ENCODE measurements at regions not wholly inside any gene's neighbourhood (a gene's known extent, or its start where the extent isn't known, plus 50 kb on each side); places are given as distances from the start of the nearest gene placed in this dataset.
"Not testable (repeated sequence)": the region's sequence is repeated elsewhere in the genome, so short reads cannot be mapped to it uniquely, and the experiment has no call there.

GRCh38 chr14:43790681-43791080, 716.4 kb downstream of the FSCB start:
- Mint-ChIP-seq H3K36me3 (no peaks in the 10 kb centered on the region), H3K27ac (no peak overlapping the region), H3K9me3 (peaks cover 4% of the 10 kb centered on the region in 2 donors)
- DNase-seq (ENCODE audit: low spot score in 2 of 2) (no peak), ATAC-seq (no peak)

- Mint-ChIP-seq H3K36me3 (no peaks in the 10 kb centered on the region), H3K27ac (no peak overlapping the region), H3K9me3 (peaks cover 5 to 6% of the 10 kb centered on the region in 2 donors)
- DNase-seq (ENCODE audit: low spot score in 2 of 2), result no peak
- no peak for ATAC-seq
These were observed 717.6 kb downstream of the FSCB start for GRCh38 chr14:43789458-43789857.

- ATAC-seq (no peak), DNase-seq (ENCODE audit: low spot score in 2 of 2) (no peak)
- no peak overlapping the region for H3K27ac Mint-ChIP-seq
- peaks cover 5 to 6% of the 10 kb centered on the region in 2 donors for H3K9me3 Mint-ChIP-seq
- H3K36me3 Mint-ChIP-seq, result no peaks in the 10 kb centered on the region
These were observed 720.9 kb downstream of the FSCB start for GRCh38 chr14:43786066-43786762.

GRCh38 chr14:43784432-43784831, 722.7 kb downstream of the FSCB start:
- not testable (repeated sequence) for H3K27ac Mint-ChIP-seq; H3K36me3 Mint-ChIP-seq; ATAC-seq; DNase-seq (ENCODE audit: low spot score in 2 of 2)
- H3K9me3 Mint-ChIP-seq, result peaks cover 16 to 21% of the 10 kb centered on the region in 2 donors

- H3K36me3 Mint-ChIP-seq, result peaks cover 0 to 9% of the 10 kb centered on the region in 2 donors
- H3K27ac Mint-ChIP-seq, result no peak overlapping the region
- peaks cover 23 to 32% of the 10 kb centered on the region in 2 donors for H3K9me3 Mint-ChIP-seq
These were observed 728.0 kb downstream of the FSCB start for GRCh38 chr14:43778937-43779639.

GRCh38 chr14:43778570-43778936, 728.5 kb downstream of the FSCB start:
- peaks cover 23 to 32% of the 10 kb centered on the region in 2 donors for H3K9me3 Mint-ChIP-seq
- DNase-seq (ENCODE audit: low spot score in 2 of 2) (no peak), ATAC-seq (no peak)
- peaks cover 0 to 9% of the 10 kb centered on the region in 2 donors for H3K36me3 Mint-ChIP-seq
- no peak overlapping the region for H3K27ac Mint-ChIP-seq

More at GRCh38 chr14:43778937-43779639, 728.0 kb downstream of the FSCB start:
- no peak for ATAC-seq
- no peak for DNase-seq (ENCODE audit: low spot score in 2 of 2)

- DNase-seq (ENCODE audit: low spot score in 2 of 2) (no peak), ATAC-seq (no peak)
- Mint-ChIP-seq H3K9me3 (peaks cover 0 to under 1% of the 10 kb centered on the region in 2 donors), H3K36me3 (no peaks in the 10 kb centered on the region), H3K27ac (no peak overlapping the region)
These were observed 741.6 kb downstream of the FSCB start for GRCh38 chr14:43765474-43765873.

GRCh38 chr14:43764433-43764832, 742.6 kb downstream of the FSCB start:
- no peak overlapping the region for H3K27ac Mint-ChIP-seq
- H3K9me3 Mint-ChIP-seq, result peaks cover 0 to 3% of the 10 kb centered on the region in 2 donors

GRCh38 chr14:43755707-43756106, 751.4 kb downstream of the FSCB start:
- Mint-ChIP-seq H3K36me3 (no peaks in the 10 kb centered on the region), H3K27ac (no peak overlapping the region), H3K9me3 (peaks cover 21 to 25% of the 10 kb centered on the region in 2 donors)
- ATAC-seq (no peak), DNase-seq (ENCODE audit: low spot score in 2 of 2) (no peak)

More at GRCh38 chr14:43764433-43764832, 742.6 kb downstream of the FSCB start:
- no peak for DNase-seq (ENCODE audit: low spot score in 2 of 2)
- ATAC-seq, result no peak
- H3K36me3 Mint-ChIP-seq, result no peaks in the 10 kb centered on the region

GRCh38 chr14:43754838-43755237, 752.2 kb downstream of the FSCB start:
- Mint-ChIP-seq H3K27ac (no peak overlapping the region), H3K36me3 (no peaks in the 10 kb centered on the region), H3K9me3 (peaks cover 21 to 25% of the 10 kb centered on the region in 2 donors)
- ATAC-seq (no peak), DNase-seq (ENCODE audit: low spot score in 2 of 2) (no peak)

- peaks cover 10 to 15% of the 10 kb centered on the region in 2 donors for H3K9me3 Mint-ChIP-seq
- no peak overlapping the region for H3K27ac Mint-ChIP-seq
- ATAC-seq (no peak), DNase-seq (ENCODE audit: low spot score in 2 of 2) (no peak)
- no peaks in the 10 kb centered on the region for H3K36me3 Mint-ChIP-seq
These were observed 761.3 kb downstream of the FSCB start for GRCh38 chr14:43745746-43746145.

GRCh38 chr14:43735932-43736331, 771.2 kb downstream of the FSCB start:
- DNase-seq (ENCODE audit: low spot score in 2 of 2), result no peak

GRCh38 chr14:43729143-43729542, 777.9 kb downstream of the FSCB start:
- no peak for ATAC-seq
- H3K27ac Mint-ChIP-seq, result no peak overlapping the region

More at GRCh38 chr14:43735932-43736331, 771.2 kb downstream of the FSCB start:
- no peak overlapping the region for H3K27ac Mint-ChIP-seq
- H3K36me3 Mint-ChIP-seq, result no peaks in the 10 kb centered on the region
- ATAC-seq, result no peak
- peaks cover 5 to 8% of the 10 kb centered on the region in 2 donors for H3K9me3 Mint-ChIP-seq

GRCh38 chr14:43706900-43707299, 800.2 kb downstream of the FSCB start:
- Mint-ChIP-seq H3K27ac (no peak overlapping the region), H3K36me3 (no peaks in the 10 kb centered on the region), H3K9me3 (peaks cover 3 to 19% of the 10 kb centered on the region in 2 donors)
- no peak for DNase-seq (ENCODE audit: low spot score in 2 of 2)
- no peak for ATAC-seq

More at GRCh38 chr14:43729143-43729542, 777.9 kb downstream of the FSCB start:
- H3K9me3 Mint-ChIP-seq, result peaks cover 0 to 17% of the 10 kb centered on the region in 2 donors
- no peaks in the 10 kb centered on the region for H3K36me3 Mint-ChIP-seq
- no peak for DNase-seq (ENCODE audit: low spot score in 2 of 2)

GRCh38 chr14:43698561-43699284, 808.4 kb downstream of the FSCB start:
- ATAC-seq; H3K27ac Mint-ChIP-seq; DNase-seq (ENCODE audit: low spot score in 2 of 2); H3K36me3 Mint-ChIP-seq: not testable (repeated sequence)
- H3K9me3 Mint-ChIP-seq, result peaks cover 5 to 13% of the 10 kb centered on the region in 2 donors

GRCh38 chr14:43697003-43697402, 810.1 kb downstream of the FSCB start:
- no peak for ATAC-seq
- H3K9me3 Mint-ChIP-seq, result peaks cover 12 to 14% of the 10 kb centered on the region in 2 donors
- H3K36me3 Mint-ChIP-seq, result peaks cover 0 to 6% of the 10 kb centered on the region in 2 donors
- no peak overlapping the region for H3K27ac Mint-ChIP-seq
- no peak for DNase-seq (ENCODE audit: low spot score in 2 of 2)

GRCh38 chr14:43692706-43693105, 814.4 kb downstream of the FSCB start:
- no peak overlapping the region for H3K27ac Mint-ChIP-seq
- no peaks in the 10 kb centered on the region for H3K36me3 Mint-ChIP-seq
- H3K9me3 Mint-ChIP-seq, result peaks cover 4 to 18% of the 10 kb centered on the region in 2 donors
- no peak for ATAC-seq
- DNase-seq (ENCODE audit: low spot score in 2 of 2), result no peak
